Astrocyte of the cerebellum (primary cell): ENCODE measurements at regions not wholly inside any gene's neighbourhood (a gene's known extent, or its start where the extent isn't known, plus 50 kb on each side); places are given as distances from the start of the nearest gene placed in this dataset.
A peak's percentile ranks its signal among the peaks of the same experiment; 100 is the strongest.

Experiments
- DNase-seq: peaks from one replicate; pipeline ENCODE4 v3.0.0-alpha.2; 2011; ENCODE audit warnings: low read depth
- H3K4me3 ChIP-seq: 2 replicates; pipeline ENCODE4 v1.5.1; 2011; ENCODE audit warnings: mild to moderate bottlenecking, low read depth, low read length, moderate library complexity
- in situ Hi-C: cut with HindIII; loops from 2 replicates; pipeline ENCODE4 v1.10.0; 2017; ENCODE audit warnings: low sequenced_read_pairs
- TF ChIP-seq, protein P1 (sequence below): IDR thresholded peaks from 2 replicates; pipeline ENCODE4 v1.5.1; 2012; ENCODE audit warnings: low read length, low read depth, moderate library complexity, mild to moderate bottlenecking; ENCODE audit errors: missing control alignments

DNA sequence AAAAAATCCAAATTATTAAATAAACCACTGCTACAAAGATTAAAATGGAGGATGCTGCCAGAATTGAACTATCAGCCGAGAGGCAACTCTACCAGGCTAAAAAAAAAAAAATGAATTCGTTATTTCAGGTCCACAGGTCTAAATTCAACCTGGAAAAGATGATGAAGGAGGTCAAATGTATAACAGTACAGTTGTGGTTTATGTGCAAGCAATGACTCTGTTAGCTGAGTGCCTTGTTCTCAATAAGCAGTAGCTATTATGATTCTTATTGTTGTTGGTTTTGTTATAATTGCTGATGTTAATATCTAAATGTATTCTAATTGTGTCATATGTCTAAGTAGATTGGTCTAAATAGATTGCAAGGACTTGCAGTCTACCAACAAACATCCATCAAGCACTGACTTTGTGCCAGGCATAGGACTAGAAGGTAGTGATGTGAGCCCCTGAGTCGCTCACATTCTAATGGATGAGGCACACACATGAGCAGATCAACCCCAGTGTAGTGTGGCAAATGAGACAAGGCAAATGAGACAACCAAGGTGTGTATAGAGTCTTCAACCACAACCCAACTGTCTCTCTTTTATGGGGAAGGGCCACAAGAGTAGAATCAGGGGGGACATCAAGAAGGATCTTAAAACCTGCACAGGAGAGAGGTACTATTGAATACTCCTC lies 77.0 kb upstream of the PLEKHG7 start:
- TF ChIP-seq, protein P1, sequence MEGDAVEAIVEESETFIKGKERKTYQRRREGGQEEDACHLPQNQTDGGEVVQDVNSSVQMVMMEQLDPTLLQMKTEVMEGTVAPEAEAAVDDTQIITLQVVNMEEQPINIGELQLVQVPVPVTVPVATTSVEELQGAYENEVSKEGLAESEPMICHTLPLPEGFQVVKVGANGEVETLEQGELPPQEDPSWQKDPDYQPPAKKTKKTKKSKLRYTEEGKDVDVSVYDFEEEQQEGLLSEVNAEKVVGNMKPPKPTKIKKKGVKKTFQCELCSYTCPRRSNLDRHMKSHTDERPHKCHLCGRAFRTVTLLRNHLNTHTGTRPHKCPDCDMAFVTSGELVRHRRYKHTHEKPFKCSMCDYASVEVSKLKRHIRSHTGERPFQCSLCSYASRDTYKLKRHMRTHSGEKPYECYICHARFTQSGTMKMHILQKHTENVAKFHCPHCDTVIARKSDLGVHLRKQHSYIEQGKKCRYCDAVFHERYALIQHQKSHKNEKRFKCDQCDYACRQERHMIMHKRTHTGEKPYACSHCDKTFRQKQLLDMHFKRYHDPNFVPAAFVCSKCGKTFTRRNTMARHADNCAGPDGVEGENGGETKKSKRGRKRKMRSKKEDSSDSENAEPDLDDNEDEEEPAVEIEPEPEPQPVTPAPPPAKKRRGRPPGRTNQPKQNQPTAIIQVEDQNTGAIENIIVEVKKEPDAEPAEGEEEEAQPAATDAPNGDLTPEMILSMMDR = no peak
- no peak overlapping the region for H3K4me3 ChIP-seq
- in situ Hi-C loops = no loop called here
- DNase-seq = no peak

DNA sequence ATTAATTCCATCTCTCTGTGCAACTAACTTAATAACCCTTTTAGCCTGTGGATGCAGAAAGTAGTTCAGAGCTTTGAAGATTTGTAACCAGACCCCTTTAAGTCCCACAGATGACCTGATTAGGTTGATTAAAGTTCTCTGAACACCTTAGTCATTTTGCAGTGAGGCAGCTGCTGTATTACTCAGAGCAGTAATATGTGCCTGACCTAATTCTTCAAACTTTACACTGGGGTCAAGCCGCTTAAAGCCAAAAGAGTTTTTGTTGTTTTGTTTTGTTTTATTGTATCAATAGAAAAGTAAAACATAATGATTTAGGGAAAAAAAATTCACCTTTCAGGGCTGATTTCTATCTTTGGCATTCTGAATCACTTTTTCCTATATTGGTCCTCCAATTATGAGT lies 78.6 kb upstream of the PLEKHG7 start:
- TF ChIP-seq, protein P1 = no peak
- peak; percentile 11 for DNase-seq
- H3K4me3 ChIP-seq = no peak overlapping the region
- in situ Hi-C loops = no loop called here

DNA sequence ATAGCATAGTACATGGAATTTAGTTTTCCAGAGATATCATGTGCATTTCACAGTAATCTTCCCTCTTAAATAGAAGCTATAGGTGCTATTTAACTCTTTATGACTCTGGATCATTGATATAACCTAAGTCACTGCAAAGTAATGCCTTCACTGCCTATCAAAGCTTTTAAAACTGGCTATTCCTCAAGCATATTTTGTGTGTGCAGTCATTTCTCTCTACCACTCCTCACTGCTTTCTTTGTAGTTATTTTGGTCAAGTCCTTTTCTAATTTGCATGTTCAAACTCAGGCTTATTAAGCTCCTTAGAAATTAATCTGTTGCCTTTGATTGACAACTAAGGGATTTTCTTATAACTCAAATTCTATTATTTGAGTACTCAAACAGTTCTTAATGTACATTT lies 79.4 kb upstream of the PLEKHG7 start:
- in situ Hi-C loops = no loop called here
- no peak overlapping the region for H3K4me3 ChIP-seq
- DNase-seq = no peak
- TF ChIP-seq, protein P1 = no peak

DNA sequence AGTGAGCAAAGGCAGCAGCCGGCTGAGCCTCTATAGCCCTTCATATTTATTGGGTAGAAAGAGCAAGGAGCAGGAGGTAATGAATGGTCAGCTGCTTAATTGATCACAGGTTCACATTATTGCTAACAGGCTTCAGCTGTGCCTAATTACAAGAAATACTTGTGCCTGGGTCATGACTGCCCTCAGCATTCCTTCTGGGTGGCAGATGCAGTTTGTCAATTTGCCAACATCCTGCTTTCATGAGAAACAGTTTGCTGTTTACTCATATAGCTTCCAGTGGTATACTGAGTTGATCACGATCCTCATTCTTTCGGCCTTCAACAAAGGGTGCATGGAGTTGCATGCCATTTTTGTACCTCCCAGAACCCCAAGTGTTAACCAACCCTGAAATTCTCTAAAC lies 81.0 kb upstream of the PLEKHG7 start:
- in situ Hi-C loops = no loop called here
- H3K4me3 ChIP-seq = no peak overlapping the region
- no peak for DNase-seq

DNA sequence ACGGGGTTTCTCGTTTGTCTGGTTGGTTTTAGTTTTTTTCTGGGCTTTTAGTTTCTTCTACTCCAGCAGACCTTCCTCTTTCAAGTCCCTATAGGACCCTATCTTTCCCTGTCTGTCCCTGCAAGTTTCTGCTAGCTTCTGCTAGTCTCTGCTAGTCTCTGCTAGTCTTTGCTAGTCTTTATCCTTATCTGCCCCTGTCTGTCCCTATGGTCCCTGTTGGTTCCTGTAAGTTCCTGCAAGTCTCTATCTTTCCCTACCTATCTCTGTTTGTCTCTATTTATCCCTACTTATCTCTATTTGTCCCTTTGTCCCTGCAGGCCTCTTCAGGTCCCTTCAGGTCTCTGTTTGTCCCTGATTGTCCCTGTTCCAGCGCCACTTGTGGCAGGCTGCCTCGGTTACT lies 81.5 kb upstream of the PLEKHG7 start:
- TF ChIP-seq, protein P1 = no peak
- in situ Hi-C loops = no loop called here
- no peak overlapping the region for H3K4me3 ChIP-seq
- no peak for DNase-seq

More for the DNA sequence above, 81.0 kb upstream of the PLEKHG7 start:
- TF ChIP-seq, protein P1 = no peak

GRCh38 chr12:92619730-92620684 lies 82.8 kb upstream of the PLEKHG7 start:
- no peak for DNase-seq
- in situ Hi-C loops = no loop called here
- H3K4me3 ChIP-seq = no peak overlapping the region
- TF ChIP-seq, protein P1 = no peak
